ENCODE measurements at regions not wholly inside any gene's neighbourhood (a gene's known extent, or its start where the extent isn't known, plus 50 kb on each side); places are given as distances from the start of the nearest gene placed in this dataset.

DNA sequence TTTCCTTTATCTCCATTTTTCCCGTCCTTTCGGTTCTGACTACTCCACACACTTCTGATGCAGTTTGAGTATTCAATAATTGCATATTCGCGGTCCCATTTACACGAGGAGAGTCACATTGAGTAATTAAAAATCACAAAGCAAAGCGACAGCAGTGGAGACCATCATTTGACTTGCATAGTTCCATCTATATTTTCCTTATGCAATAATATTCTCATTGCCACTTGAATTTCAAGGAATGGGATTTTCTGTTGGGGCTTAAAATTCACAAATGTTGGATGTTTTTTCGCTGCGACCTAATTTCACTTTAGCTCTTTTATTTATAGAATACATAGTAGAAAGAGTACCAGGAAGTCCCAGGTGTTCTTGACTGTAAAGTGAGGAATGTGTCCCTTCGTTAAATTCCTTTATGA lies 186.8 kb downstream of the ZEB2 start:
- DNase-seq (ENCODE audit: low read depth in 2 of 2) = no peak

DNA sequence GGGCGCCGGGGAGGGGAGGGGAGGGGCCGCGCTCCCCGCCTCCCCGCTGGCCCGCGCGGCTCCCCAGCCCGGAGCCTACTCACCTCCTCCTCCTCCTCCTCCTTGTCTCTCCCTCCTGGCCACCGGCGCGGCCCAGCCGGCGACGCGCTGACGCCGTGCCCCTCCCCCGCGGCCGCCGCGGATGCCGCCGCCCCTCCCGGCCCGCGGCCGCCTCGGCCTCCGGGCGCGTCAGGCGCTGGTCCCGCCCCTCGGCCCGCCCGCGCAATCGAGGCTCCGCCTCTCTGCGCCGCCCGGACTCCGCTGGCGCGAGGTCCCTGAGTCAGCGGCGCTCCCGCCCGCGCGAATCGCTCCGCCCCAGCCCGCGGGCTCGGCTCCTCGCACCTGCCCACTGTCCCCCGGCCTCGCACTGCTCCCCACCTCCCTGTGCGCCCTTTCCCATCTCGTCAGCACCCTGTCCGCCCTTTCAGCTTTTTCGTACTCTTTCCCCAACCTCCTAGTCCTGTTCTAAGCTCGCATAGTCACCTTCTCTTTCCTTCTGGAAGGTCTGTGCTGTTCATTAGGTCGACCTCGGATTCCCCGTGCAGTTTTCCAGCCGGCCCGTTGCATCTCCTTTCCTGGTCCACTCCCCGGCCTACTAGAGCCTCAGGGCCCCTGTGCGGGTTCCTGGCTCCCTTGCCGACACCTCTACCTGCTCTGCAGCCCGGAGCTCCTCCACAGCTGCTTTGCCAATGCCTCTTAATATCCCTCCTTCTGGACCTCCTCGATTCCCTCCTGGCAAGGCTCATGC lies 187.4 kb downstream of the ZEB2 start:
- DNase-seq (ENCODE audit: low read depth in 2 of 2) = peak; percentile 90 to 91

DNA sequence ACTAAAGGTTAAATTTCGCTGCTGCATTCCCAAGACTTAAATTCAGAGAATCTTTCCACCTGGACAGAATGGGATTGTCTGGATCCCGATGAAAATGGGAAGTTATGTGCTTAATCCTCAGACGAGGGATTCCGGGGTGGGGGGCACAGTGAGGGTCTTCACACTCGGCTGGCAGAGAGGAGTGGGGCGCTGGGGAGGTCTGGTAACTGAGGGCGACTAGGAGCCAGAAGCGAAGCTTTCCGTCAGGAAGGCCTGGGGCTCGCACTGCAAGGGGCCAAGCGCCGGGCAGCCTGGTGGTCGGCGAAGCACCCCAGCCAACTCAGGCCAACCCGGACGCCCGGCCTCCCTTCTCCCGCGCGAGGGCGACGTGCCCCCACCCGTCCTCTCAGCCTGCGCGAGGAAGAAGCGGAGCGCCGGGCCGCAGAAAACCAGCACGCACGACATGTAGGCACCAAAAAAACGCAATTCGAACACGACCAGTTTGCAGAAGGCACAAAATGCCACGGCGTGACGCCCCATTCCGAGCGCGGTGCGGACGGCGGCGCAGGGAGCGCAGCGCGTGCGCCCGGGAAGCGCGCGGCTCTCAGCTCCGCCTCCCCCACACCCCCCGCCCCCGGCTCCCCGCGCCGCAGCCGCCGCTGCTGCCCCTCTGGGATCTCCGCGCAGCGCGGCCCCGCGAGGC lies 188.1 kb downstream of the ZEB2 start:
- peak; percentile 68 to 80 for DNase-seq (ENCODE audit: low read depth in 2 of 2)

DNA sequence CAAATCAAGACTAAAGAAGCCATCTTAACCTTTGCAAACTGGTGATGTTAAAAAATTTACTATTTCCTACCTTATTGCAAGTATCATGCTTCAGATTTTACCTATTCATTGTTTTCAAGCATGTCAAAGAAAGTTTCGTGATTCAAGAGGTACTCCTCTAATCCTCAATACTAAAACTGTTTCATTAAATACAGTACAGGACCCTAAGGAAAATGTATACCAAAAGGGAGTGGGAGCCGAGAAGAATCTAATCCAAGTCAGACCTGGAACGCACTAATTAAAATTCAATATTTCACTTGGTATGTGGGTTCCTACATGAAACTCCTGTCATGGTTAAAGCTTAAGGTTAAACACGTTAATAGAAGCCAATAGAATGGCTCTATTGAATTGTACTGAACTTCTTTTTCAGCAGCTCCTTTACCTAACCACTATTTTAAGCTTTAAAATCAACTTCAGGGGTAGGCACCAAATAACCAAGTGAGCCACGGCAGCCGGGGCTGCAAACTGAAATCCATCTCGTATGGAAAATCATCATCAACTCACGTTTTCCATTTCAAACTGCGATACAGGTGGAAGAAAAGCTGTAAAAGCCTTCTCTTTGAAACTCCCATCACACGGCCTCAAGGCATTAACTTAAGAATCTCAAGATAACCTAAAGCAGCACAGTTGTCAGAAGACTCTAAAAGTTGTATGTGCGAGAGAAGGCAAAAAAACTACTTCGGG lies 188.8 kb downstream of the ZEB2 start:
- DNase-seq (ENCODE audit: low read depth in 2 of 2) = peak; percentile 22 to 41

DNA sequence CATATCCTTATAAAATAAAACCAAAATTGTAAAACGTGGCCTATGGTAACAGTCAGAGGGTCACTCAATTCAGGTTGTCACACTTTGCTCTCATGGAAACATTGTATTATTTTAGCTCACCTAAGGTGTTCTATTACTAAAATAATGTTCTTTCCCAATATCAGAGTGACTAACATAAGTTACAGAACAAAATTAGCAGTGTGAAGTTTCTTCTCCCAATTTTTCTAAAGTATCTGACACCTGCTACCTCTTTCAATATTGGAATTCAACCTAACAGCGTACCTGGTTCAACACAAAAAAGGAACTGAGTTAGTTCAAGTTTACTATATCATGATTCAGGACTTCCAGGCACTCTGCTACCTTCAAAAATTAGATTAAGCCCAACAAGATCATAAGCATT lies 190.4 kb downstream of the ZEB2 start:
- DNase-seq (ENCODE audit: low read depth in 2 of 2) = no peak

DNA sequence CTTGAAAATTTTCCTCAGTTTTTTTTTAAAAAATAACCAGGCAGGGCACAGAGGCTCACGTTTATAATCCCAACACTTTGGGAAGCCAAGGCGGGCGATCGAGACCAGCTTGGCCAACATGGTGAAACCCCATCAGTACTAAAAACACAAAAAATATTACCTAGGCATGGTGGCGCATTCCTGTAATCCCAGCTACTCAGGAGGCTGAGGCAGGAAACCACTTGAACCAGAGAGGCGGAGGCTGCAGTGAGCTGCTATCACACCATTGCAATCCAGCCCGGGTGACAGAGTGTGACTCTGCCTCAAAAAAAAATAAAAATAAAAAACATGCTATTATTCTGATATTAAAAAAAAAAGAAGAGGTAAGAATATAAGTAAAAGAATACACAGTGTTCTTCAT lies 191.0 kb downstream of the ZEB2 start:
- no peak for DNase-seq (ENCODE audit: low read depth in 2 of 2)

DNA sequence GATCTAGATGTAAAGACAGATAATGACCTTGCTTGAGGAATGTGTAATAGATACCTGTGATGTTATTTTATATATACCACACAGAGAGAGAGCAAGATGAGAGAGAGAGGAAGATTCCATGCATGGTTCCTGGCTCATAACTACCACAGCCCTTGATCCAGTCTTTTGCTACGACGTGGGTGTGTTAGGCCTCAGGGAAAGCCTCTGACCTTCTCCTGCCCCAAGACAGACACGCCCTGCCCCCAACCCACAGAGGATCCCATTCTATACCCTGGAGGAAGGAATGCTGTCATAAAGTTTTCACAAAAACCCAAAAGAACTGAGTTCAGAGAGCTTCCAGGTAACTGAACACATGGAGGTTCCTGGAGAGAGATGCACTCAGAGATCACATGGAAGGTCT lies 193.1 kb downstream of the ZEB2 start:
- DNase-seq (ENCODE audit: low read depth in 2 of 2) = no peak

DNA sequence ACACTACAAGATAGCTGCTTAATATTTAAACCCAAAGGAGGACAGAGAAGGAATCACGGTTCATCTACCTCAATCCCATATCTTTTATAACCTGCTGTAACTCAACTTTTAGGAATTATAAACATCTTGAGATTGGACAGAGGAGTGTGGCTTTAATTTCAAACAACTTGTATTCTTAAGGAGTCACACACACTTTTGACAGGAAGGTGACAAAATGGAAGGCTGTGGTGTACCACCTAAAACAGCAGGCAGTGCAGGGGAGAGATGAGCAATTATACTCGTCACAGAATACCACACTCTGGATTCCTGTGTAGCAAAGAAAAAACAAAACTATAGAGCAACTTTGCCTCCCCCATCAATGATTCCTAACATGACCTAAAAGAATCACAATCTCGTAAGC lies 194.8 kb downstream of the ZEB2 start:
- DNase-seq (ENCODE audit: low read depth in 2 of 2) = no peak

DNA sequence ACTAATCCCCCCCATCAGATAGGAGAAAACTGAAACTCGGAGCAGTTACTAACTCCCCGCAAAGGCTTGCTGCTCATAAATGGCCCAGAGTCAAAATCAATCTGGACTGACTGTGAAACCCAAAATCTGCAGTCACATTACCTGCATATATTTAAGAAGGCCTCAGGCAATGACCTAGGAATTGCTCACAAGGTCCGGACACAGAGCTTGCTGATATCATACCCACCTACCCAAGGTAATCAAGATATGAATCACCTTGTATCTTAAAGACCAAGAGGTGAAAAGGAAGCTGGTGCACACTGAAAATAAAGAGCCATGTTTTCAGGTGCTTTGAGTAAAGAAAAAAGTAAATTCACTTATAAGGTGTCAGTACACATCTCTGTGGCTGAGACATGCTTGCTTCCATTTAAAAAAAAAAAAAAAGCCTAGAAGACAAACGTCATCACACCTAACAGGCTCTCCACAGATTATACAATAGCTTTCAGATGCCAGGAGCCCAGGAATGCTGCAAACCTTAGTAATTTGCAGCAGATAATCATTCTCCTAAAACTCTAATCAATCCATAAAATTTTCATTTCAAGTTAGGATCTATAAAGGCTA lies 195.4 kb downstream of the ZEB2 start:
- no peak for DNase-seq (ENCODE audit: low read depth in 2 of 2)

DNA sequence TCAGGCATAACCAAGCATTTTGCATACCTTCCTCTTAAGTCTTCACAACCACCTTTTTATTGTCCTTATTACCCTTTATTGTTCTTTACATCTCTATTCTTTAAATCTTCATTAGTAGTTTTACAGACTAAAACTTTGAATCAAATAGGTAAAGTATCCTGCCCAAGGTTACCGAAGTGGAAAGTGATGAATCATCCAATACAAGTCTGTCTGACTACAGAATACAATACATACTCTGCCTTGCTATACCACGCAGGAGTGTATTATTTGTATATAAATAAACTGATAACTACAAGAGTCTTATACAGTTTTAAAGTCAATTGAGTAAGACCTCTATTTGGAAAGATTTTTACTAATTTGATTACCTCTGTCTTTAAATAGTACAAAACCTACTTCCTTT lies 196.0 kb downstream of the ZEB2 start:
- DNase-seq (ENCODE audit: low read depth in 2 of 2) = no peak

DNA sequence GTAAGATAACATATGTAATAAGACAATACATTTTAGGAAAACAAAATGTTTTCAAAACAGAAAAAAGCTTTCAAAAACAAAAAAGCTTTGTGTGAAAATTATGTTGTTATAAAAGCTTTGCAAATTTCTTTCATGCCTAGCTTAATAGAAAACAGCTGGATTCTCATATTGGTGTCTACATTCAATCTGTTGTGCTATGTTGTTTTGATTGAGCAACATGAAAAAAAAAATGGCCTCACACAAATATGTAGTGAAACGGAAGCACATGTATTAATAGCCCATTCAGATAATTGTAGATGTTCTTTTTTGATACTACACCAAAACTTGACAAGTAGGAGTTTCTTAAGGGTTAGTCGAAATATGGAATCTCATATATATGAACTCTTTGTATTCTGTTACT lies 197.5 kb downstream of the ZEB2 start:
- DNase-seq (ENCODE audit: low read depth in 2 of 2) = no peak

DNA sequence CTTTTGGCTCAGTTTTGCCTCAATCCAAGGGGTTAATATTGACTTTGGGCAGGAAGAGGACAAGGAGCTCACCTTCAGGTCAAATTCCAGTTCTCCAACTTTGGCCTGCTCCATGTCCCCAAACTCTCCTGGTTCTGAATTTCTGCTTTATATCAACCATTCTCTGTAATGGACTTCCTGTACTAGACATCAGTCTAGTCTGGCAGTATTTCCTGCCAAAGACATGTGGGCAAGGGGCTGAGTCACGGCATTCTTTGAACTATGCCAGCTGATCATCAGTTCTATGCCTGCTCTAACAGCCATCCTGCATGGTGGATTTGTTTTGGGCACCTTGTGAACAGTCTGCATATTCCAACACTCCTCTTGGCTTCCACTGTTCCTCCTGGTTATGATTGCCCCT lies 199.4 kb downstream of the ZEB2 start:
- DNase-seq (ENCODE audit: low read depth in 2 of 2) = peak; percentile 44 to 78

DNA sequence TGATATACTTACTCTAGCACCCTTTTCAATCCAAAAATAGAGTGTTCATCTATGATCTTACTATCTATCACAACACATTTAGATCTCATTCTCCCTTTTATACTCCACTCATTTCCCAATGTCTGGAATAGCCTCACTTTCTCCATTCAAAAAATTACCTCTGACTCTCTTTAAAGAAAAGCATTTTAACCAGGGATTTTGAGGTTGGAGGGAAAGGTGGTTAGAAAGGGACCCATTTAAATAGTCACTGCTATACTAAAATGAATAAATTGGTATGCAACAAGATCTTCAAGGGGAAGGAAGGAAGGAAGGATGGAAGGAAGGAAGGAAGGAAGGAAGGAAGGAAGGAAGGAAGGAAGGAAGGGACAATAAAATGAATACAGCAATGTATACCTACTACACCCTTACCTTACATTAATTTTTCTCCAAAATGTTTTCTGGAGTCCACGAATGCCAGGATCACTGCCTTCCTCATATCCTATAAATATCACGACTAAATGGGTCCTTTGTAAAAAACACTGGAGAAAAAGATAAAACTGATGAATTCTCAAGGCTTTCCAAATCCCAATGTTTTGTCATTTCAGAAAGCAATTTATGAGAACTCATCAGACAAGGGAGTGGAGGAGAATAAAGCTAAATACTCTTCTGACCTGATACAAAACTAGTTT lies 202.7 kb downstream of the ZEB2 start:
- DNase-seq (ENCODE audit: low read depth in 2 of 2) = no peak

DNA sequence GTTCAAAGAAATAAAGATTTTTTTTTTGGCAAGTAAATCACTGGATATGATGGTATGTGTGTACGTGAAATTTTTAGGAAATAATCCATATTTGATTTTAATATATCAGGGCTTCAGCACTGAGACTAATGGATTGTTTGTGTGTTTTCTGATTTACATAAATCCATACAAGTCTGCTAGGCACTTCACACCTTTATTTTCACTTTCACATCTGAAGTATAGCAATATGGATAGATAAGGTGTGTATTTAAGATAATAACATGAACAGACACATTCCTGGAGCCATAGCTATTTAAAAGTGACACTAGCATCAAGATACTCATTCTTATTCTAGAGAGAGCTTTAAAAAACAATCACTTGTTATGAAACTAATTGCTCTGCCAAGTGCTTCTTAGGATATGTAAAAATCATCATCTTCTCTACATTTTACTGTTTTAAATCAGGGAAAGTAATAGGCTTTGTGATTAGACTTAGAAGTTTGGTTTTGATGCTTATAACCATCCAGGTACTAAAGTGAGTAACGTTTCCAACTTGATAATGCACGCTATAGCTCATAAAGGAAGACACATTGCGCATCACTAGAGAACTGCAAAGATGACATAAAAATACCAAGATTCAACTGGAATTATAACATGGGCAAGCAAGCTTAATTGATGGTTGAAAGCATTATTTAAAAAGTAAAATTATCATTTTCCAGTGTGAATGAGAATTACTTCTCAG lies 208.9 kb downstream of the ZEB2 start:
- DNase-seq (ENCODE audit: low read depth in 2 of 2) = no peak

DNA sequence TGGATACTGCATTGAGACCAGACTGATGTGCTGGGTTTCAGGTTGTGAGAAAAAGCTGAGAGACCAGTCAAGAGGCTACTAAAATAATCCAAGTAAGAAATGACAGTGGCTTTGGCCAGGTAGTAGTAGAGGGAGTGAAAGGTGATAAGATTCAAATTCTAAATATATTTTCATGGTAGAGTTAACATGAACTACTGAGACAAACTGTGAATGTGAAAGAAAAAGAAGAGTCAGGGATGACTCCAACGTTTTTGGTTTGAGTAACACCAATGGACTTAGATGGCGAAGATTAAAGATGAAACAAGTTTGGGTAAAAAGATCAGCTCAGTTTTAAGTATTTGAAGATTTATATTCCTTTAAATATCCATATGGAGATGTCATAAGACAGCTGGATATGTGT lies 209.4 kb downstream of the ZEB2 start:
- no peak for DNase-seq (ENCODE audit: low read depth in 2 of 2)

DNA sequence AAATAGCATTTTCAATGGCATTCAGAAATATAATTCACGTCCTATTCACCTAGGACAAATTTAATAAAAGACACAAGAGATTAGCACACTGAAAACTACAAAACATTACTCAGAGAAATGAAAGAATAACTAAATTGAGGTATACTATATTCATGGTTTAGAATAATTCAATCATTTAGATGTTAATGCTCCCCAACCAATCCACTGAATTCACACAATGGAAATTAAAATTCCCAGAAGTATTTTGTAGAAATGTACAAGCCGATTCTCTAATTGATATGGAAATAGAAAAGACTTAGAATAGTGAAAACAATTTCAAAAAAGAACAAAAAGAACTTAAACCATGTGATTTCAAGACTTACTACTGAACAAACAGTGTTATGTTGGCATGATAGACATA lies 212.2 kb downstream of the ZEB2 start:
- DNase-seq (ENCODE audit: low read depth in 2 of 2) = no peak

DNA sequence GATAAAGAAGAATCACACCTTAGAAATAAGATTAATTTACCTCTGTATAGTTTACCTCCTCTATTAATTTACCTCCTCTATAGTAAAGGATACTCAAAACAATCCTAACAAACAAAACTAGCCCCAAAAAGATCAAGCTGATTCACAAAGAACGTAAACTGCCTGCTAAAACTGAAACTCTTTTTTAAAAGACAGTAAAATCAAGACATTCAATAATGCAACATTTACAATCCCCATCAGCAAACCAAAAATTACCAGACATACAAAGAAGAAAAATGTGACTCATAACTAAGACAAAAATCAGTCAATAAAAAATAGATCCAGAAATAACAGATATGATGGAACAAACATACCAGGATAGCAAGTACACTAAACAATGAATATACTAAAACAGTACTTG lies 215.7 kb downstream of the ZEB2 start:
- DNase-seq (ENCODE audit: low read depth in 2 of 2) = no peak

DNA sequence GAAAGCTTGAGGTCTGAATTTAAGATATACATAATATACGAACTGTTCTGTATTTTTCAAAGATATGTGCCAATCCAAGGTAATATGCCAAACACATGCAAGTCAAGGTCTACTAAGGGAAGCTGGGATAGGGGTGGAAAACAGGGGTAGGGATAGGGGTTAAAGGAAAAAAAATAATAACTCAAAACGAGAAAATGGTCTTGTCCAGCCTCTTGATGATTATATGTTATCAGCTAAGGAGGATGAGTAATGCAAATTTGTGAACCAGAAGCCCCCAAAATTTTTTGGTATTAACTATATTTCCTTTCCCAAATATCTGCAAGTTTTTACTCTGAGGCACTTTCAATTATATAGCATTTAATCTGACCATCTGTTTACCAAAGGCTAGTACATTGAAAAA lies 219.3 kb downstream of the ZEB2 start:
- DNase-seq (ENCODE audit: low read depth in 2 of 2) = no peak

DNA sequence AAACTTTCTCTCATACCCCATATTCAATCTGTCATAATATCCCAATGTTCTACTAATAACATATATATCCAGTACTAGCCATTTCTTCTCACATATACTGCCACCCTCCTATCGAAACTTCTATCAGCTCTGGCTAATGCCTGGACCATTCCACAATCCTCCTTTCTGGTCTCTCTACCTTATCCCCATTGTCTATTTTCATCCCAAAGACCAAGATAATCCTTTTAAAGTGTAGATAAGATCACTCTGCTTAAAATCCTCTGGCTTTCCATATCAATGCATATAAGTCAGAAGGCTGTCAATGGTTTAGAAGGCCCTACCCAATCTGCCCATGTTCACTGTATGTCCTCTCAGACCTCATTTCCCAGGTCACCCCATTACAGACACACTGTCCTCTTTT lies 229.6 kb downstream of the ZEB2 start:
- no peak for DNase-seq (ENCODE audit: low read depth in 2 of 2)

DNA sequence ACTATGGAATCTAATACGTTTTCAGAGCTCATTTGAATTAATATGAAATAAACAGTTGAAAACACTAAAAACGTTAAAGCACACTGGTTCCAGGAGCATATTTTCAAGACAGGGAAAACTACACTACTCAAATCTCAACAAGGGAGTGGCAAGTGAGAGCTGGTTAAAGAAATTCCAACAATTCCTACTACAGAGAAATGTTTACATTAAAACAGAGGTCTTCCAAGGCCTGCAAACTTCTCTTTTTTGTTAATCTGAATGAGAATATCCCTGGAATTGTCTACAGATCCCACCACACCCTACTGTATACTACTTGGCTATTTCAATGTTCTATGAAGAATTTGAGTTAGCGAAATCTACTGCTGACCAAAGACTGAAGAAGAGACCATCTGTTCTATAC lies 231.5 kb downstream of the ZEB2 start:
- no peak for DNase-seq (ENCODE audit: low read depth in 2 of 2)

DNA sequence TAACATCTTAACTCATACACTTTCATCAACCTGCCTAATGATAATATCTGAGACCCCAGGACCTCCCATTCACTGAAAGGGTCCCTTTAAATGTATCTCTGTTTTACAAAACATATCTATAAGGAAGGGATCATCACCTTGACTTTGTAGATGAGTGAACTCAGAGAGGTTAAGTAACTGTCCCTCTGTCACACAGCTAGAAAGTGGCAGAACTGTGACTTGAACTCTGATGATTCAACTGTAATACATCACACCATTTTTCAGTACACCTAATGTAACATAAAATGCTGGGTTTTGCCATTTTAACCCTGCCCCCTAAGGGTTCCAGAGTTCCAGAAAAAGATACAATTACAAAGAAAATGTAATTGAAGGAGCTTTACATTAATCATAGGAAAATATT lies 234.6 kb downstream of the ZEB2 start:
- no peak for DNase-seq (ENCODE audit: low read depth in 2 of 2)
